Activated CD8-positive, alpha-beta memory T cell treated with anti-CD3 and anti-CD28 coated beads, Interleukin-2, amount 50 U/mL, for 24 hours (primary cell): ENCODE measurements at regions not wholly inside any gene's neighbourhood (a gene's known extent, or its start where the extent isn't known, plus 50 kb on each side); places are given as distances from the start of the nearest gene placed in this dataset.
"Not testable (repeated sequence)": the region's sequence is repeated elsewhere in the genome, so short reads cannot be mapped to it uniquely, and the experiment has no call there.

Experiments used
- DNase-seq: peaks from one replicate; pipeline ENCODE4 v3.0.0-alpha.2; 2020; ENCODE audit errors: extremely low read depth

GRCh38 chr20:53773792-53774401, 180.3 kb upstream of the ZNF217 start:
- no peak for DNase-seq

DNA sequence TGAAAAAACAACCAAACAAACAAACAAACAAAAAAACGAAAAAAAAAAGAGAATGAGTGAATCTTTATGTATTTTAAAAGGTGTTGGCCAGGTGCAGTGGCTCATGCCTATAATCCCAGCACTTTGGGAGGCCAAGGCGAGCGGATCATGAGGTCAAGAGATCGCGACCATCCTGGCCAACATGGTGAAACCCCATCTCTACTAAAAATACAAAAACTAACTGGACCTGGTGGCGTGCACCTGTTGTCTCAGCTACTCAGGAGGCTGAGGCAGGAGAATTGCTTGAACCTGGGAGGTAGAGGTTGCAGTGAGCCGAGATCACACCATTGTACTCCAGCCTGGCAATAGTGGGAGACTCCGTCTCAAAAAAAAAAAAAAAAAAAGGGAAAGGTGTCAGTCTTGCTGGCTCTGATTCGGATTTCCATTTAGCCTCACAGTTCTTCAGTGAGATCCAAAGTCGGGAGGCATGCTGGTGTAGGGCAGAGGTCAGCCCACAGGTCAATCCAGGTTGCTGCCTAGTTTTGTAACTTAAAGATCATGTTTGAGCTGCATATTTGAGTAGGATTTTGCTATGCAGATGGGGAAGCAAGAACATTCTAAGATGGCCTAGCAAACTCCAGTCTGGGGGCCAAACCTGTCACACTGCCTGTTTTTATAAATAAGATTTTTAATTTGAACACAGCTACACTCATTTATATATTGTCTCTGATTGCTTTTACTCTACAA, 179.6 kb upstream of the ZNF217 start:
- DNase-seq, result not testable (repeated sequence)

- no peak for DNase-seq
Observed at GRCh38 chr20:53769041-53769440, 175.4 kb upstream of the ZNF217 start.

DNA sequence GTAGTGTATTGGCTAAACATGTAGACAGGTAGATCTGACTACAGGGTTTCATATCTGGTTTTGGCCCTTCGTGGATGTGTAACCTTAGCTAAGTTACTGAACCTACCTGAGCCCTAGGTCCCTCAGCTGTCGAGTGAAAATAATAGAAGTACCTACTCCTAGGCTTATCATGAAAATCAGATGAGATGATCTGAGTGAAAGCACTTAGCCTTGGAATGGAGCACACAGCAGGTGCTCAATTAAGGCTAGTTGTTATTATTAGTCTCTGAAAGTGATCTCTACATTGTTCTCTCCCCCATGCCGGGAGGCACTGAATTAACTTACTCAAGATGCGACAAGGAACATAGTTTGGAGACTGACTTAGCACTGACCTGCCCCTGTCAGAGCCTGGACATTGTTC, 174.7 kb upstream of the ZNF217 start:
- no peak for DNase-seq

DNA sequence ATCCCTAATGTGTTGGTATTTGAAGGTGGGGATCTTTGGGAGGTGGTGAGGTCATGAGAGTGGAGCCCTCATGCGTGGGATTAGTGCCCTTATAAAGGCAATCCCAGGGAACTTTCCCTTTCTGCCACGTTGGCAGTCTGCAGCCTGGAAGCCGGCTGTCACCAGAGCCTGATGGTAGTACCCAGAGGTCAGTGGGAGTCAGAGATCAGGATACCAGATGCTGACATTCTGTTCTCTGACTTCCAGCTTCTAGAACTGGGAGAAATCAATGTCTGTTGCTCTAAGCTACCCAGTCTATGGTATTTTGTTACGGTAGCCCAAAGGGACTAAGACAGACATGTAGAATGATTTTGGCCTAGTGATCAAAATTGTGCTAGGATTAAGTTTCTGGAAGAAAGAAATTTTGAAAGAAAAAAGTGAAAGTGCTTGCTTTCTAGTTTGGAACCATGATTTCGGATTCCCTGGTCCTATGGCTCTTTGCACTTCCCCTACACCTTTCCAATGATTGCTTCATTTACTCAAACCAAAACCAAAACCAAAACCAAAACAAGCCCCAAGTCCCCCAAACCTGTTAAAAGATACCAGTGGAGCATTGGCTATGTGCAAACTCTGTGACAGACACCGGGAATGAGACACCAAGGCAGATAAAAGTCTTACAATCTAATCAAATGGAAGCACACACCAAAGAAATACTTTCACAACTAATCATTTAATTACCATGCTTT, 173.7 kb upstream of the ZNF217 start:
- no peak for DNase-seq

DNA sequence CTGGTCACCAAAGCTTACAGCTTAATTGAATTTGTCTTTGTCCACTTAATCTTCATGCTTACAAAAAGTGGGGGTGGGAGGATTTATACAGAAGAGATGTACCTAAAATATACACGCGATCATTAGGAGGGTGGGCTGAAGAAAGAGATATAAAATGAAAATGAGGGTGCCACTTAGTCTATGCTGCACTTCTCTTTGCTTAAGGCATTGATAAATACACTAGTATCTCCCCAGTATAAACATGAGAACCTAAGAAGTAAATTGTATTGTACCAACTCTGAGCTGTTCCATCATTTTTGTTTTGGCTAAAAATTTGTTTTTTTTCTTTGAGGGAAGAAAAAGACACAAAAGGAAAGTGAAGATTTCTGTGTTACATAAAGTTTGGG, 170.8 kb upstream of the ZNF217 start:
- no peak for DNase-seq

DNA sequence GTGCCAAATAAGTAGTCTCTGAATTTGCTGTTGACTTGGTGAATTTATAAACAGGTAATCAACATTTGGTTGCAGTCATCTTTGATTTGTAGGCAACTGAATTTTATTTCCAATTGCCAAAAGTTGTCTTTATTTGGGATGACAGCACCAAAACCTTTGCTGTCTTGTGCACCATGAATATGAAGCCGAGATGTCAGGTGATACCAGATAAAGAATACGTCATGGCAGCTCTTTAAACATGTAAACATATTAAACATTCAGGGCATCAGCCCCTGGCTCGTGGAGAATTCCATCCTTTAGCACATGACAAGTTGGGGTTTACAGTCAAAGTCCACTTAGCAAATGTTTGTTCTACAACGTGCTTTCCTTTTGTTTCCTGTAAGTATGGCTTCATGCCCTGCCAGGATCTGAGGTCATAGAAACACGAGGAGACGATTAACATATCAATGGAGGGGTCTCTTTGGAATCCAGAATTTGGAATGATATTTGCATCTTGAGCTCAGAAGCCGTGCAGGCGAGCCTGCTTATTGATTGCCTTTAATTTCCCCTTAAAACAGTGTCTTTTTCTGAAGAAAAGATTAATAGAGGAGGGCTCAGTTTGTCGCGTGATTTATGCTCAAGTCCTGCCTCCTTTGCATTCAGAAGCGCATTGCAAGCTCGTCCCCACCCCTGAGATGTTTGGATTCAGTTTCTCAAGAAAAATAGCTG, 170.2 kb upstream of the ZNF217 start:
- DNase-seq, result no peak

GRCh38 chr20:53762423-53762798, 168.8 kb upstream of the ZNF217 start:
- DNase-seq, result not testable (repeated sequence)

DNA sequence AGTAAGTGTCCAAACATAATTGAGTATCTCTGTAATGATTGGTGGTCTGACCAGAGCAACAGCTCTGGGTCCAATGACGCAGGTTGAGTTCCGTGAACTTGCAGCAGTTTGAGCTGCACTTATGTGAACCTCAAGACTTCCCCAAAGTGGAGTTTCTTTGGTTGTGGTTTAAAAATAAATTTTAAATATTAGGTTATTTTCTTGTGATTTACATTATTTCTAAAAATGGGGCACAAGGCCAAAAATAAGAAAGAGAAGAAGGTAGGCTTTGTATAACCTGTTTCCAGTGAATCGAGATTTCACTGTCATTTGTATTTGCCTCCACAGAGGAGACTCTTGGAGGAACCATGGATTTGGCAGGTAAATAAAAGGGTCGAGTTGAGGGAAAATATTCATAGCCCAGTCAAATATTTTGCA, 166.4 kb upstream of the ZNF217 start:
- no peak for DNase-seq

DNA sequence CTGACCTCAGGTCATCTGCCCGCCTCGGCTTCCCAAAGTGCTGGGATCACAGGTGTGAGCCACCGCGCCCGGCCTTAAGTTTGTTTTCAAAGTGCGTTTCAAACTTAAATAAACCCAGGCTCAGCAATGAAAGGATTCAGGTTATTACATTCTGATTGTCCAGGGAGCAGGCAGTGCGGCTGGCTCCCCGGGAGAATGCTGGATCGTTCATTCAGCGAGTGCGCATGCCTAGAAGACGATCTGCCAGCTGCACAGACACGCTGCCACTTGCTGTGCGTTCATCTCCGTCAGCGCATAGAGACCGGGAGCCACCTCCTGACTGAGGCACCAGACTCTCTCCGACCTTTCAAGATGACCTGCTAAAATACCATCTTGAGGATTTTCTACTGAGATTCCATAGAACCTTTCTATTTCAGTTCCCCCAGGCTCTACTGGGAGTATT, 163.9 kb upstream of the ZNF217 start:
- no peak for DNase-seq

DNA sequence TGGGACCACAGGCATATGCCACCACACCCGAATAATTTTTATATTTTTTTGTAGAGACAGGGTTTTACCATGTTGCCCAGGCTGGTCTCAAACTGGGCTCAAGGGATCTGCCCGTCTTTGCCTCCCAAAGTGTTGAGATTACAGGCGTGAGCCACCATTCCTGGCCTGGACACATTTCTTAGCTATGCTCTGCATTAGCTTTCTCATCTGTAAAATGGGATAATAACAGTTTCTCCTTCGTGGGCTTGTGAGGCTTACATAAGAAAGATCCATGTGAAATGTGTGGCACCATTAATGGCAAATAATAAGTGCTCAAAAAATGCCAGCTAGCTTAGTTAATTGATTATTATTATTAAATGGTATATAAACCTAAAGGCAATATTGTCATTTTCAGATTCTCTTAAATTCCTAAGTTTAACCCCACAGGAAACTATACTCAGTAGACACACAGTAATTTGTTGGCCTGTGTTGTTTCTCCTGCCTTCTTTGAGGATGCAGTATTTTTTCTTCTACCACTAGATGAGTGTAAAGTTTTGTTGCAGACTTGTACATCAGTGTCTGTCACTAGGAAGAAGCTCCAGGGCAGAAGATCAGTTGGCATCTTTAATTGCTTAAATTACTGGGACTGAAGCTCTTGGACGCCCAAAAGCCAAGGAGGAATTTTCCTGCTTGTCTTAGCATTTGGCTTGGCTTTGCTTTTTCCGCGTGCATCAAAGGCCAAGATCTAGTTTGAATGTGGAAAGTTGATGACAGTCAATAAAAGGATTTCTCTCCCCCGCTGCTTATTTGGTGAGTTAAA, 162.3 kb upstream of the ZNF217 start:
- DNase-seq, result no peak

DNA sequence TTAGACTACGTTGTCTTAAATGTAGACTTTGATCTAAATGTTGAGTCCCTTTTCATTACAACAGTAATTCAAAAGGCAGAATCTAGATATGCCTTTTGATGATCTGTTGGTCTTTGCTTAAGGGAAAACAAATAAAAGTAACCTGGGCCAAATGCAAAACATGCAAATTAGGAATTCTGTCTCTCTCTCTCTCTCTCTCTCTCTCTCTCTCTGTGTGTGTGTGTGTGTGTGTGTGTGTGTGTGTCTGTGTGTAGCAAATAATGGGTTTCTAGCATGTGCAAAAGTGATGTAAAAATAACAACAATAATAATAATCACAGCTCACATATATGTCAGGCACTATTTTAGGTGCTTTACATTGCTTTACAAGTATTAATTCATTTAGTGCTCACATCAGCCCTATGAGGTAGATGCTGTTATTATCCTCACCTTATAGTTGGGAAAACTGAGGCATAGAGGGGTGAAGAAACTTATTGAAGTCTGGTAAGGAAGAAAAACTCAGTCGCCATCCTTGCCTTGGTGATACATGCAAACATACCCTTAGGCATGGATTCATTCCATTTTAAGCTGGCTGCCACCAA, 160.3 kb upstream of the ZNF217 start:
- DNase-seq, result no peak

- DNase-seq, result no peak
Observed at GRCh38 chr20:53752971-53753879, 159.6 kb upstream of the ZNF217 start.

GRCh38 chr20:53752583-53752970, 158.9 kb upstream of the ZNF217 start:
- no peak for DNase-seq

- DNase-seq, result no peak
Observed at GRCh38 chr20:53751620-53752318, 158.1 kb upstream of the ZNF217 start.

- peak; percentile 10 for DNase-seq
Observed at GRCh38 chr20:53750827-53751619, 157.4 kb upstream of the ZNF217 start.

GRCh38 chr20:53749499-53749898, 155.9 kb upstream of the ZNF217 start:
- no peak for DNase-seq

- DNase-seq, result no peak
Observed at GRCh38 chr20:53748821-53749421, 155.3 kb upstream of the ZNF217 start.
